ENCODE measurements at regions not wholly inside any gene's neighbourhood (a gene's known extent, or its start where the extent isn't known, plus 50 kb on each side); places are given as distances from the start of the nearest gene placed in this dataset.

- H3K4me1 Mint-ChIP-seq (ENCODE audit: low read depth, unreplicated experiment): no peaks in the 10 kb centered on the region
- no peak for TF ChIP-seq CTCF (IDR thresholded peaks at IDR 0.05; ENCODE audit: insufficient read depth in 1 of 2, low read depth in 1 of 2, low read length in 1 of 2, severe bottlenecking in 1 of 2, unreplicated experiment in 1 of 2)
- no TSS peak for BruUV-seq (replicated peaks)
- peaks cover 21% of the 10 kb centered on the region for H3K9me3 Mint-ChIP-seq (ENCODE audit: unreplicated experiment)
- intact Hi-C loops (cut with micrococcal nuclease; ENCODE audit: unreplicated experiment): no loop called here
- no peaks in the 10 kb centered on the region for H3K36me3 ChIP-seq (ENCODE audit: control insufficient read depth, insufficient read depth, low read length)
- no peak overlapping the region for H3K4me3 Mint-ChIP-seq (ENCODE audit: unreplicated experiment)
- POLR2A ChIA-PET: no interaction called here
- no peaks in the 10 kb centered on the region for H3K9me3 ChIP-seq
- H3K27me3 ChIP-seq (replicated peaks; ENCODE audit: control insufficient read depth, insufficient read depth, low read length): no peaks in the 10 kb centered on the region
- H3K4me1 ChIP-seq: no peaks in the 10 kb centered on the region
- DNase-seq: no peak
- no peak overlapping the region for H3K27ac Mint-ChIP-seq (ENCODE audit: unreplicated experiment)
- CTCF ChIA-PET: no interaction called here
- peaks cover 4% of the 10 kb centered on the region for H3K27me3 Mint-ChIP-seq (ENCODE audit: insufficient read depth, unreplicated experiment)
- H3K4me3 ChIP-seq (ENCODE audit: low read depth, low read length): no peak overlapping the region
- H3K36me3 Mint-ChIP-seq (ENCODE audit: insufficient read depth, unreplicated experiment): no peaks in the 10 kb centered on the region
These were observed 135.0 kb upstream of the ARL4C start for GRCh38 chr2:234631646-234632514.

- no peaks in the 10 kb centered on the region for H3K9me3 ChIP-seq
- no peak for TF ChIP-seq CTCF (IDR thresholded peaks at IDR 0.05; ENCODE audit: insufficient read depth in 1 of 2, low read depth in 1 of 2, low read length in 1 of 2, severe bottlenecking in 1 of 2, unreplicated experiment in 1 of 2)
- no peaks in the 10 kb centered on the region for H3K27me3 ChIP-seq (replicated peaks; ENCODE audit: control insufficient read depth, insufficient read depth, low read length)
- H3K4me3 Mint-ChIP-seq (ENCODE audit: unreplicated experiment): no peak overlapping the region
- no peaks in the 10 kb centered on the region for H3K4me1 ChIP-seq
- no peak overlapping the region for H3K4me3 ChIP-seq (ENCODE audit: low read depth, low read length)
- peaks cover 4% of the 10 kb centered on the region for H3K27me3 Mint-ChIP-seq (ENCODE audit: insufficient read depth, unreplicated experiment)
- H3K36me3 ChIP-seq (ENCODE audit: control insufficient read depth, insufficient read depth, low read length): no peaks in the 10 kb centered on the region
- ChIA-PET POLR2A (no interaction called here), CTCF (no interaction called here)
- no peaks in the 10 kb centered on the region for H3K4me1 Mint-ChIP-seq (ENCODE audit: low read depth, unreplicated experiment)
- intact Hi-C loops (cut with micrococcal nuclease; ENCODE audit: unreplicated experiment): no loop called here
- BruUV-seq (replicated peaks): no TSS peak
- no peaks in the 10 kb centered on the region for H3K36me3 Mint-ChIP-seq (ENCODE audit: insufficient read depth, unreplicated experiment)
- no peak overlapping the region for H3K27ac Mint-ChIP-seq (ENCODE audit: unreplicated experiment)
- peaks cover 17% of the 10 kb centered on the region for H3K9me3 Mint-ChIP-seq (ENCODE audit: unreplicated experiment)
- DNase-seq: no peak
These were observed 133.9 kb upstream of the ARL4C start for GRCh38 chr2:234630801-234631261.

GRCh38 chr2:234629596-234629995, 132.7 kb upstream of the ARL4C start:
- BruUV-seq (replicated peaks): no TSS peak
- intact Hi-C loops (cut with micrococcal nuclease; ENCODE audit: unreplicated experiment): no loop called here
- no peak overlapping the region for H3K4me3 ChIP-seq (ENCODE audit: low read depth, low read length)

More at GRCh38 chr2:234629596-234629995, 132.7 kb upstream of the ARL4C start:
- ChIA-PET POLR2A (no interaction called here), CTCF (no interaction called here)
- H3K36me3 Mint-ChIP-seq (ENCODE audit: insufficient read depth, unreplicated experiment): no peaks in the 10 kb centered on the region
- H3K4me1 Mint-ChIP-seq (ENCODE audit: low read depth, unreplicated experiment): no peaks in the 10 kb centered on the region
- H3K27ac Mint-ChIP-seq (ENCODE audit: unreplicated experiment): no peak overlapping the region
- H3K27me3 ChIP-seq (replicated peaks; ENCODE audit: control insufficient read depth, insufficient read depth, low read length): no peaks in the 10 kb centered on the region
- H3K4me3 Mint-ChIP-seq (ENCODE audit: unreplicated experiment): no peak overlapping the region
- no peaks in the 10 kb centered on the region for H3K36me3 ChIP-seq (ENCODE audit: control insufficient read depth, insufficient read depth, low read length)
- no peaks in the 10 kb centered on the region for H3K4me1 ChIP-seq
- H3K9me3 Mint-ChIP-seq (ENCODE audit: unreplicated experiment): peaks cover 4% of the 10 kb centered on the region
- no peaks in the 10 kb centered on the region for H3K9me3 ChIP-seq
- TF ChIP-seq CTCF (IDR thresholded peaks at IDR 0.05; ENCODE audit: insufficient read depth in 1 of 2, low read depth in 1 of 2, low read length in 1 of 2, severe bottlenecking in 1 of 2, unreplicated experiment in 1 of 2): no peak
- H3K27me3 Mint-ChIP-seq (ENCODE audit: insufficient read depth, unreplicated experiment): peaks cover 4% of the 10 kb centered on the region
- no peak for DNase-seq
